ENCODE measurements at regions not wholly inside any gene's neighbourhood (a gene's known extent, or its start where the extent isn't known, plus 50 kb on each side); places are given as distances from the start of the nearest gene placed in this dataset.
A peak's percentile ranks its signal among the peaks of the same experiment; 100 is the strongest.

GRCh38 chr13:104318121-104318520, 1251.9 kb upstream of the SLC10A2 start:
- H3K27ac Mint-ChIP-seq, result no peak overlapping the region
- H3K36me3 ChIP-seq (ENCODE audit: insufficient read depth), result no peaks in the 10 kb centered on the region; the same call in 1 of the 2 replicates
- ATAC-seq, result no peak

GRCh38 chr13:104315606-104316005, 1249.4 kb upstream of the SLC10A2 start:
- H3K36me3 Mint-ChIP-seq (ENCODE audit: low read depth), result peaks cover 11% of the 10 kb centered on the region; the same call in 2 of the 3 replicates
- H3K4me3 Mint-ChIP-seq, result no peak overlapping the region
- no peak overlapping the region for H3K4me3 ChIP-seq
- no peak for DNase-seq (ENCODE audit: low spot score)
- no peak for ATAC-seq
- H3K4me1 Mint-ChIP-seq, result no peaks in the 10 kb centered on the region
- H3K27ac Mint-ChIP-seq, result no peak overlapping the region
- H3K27ac ChIP-seq (ENCODE audit: low read depth), result no peak overlapping the region
- H3K27me3 Mint-ChIP-seq (ENCODE audit: insufficient read depth, low read depth, poor library complexity), result no peaks in the 10 kb centered on the region
- no peaks in the 10 kb centered on the region for H4K20me1 ChIP-seq (replicated peaks; ENCODE audit: insufficient read depth)
- peaks cover 13% of the 10 kb centered on the region; the same call in 2 of the 3 replicates for H3K9me3 Mint-ChIP-seq
- H3K9me2 ChIP-seq (ENCODE audit: insufficient read depth), result peaks cover 7% of the 10 kb centered on the region
- H3F3A ChIP-seq (replicated peaks; ENCODE audit: low read depth), result no peaks in the 10 kb centered on the region
- TF ChIP-seq, protein P1, sequence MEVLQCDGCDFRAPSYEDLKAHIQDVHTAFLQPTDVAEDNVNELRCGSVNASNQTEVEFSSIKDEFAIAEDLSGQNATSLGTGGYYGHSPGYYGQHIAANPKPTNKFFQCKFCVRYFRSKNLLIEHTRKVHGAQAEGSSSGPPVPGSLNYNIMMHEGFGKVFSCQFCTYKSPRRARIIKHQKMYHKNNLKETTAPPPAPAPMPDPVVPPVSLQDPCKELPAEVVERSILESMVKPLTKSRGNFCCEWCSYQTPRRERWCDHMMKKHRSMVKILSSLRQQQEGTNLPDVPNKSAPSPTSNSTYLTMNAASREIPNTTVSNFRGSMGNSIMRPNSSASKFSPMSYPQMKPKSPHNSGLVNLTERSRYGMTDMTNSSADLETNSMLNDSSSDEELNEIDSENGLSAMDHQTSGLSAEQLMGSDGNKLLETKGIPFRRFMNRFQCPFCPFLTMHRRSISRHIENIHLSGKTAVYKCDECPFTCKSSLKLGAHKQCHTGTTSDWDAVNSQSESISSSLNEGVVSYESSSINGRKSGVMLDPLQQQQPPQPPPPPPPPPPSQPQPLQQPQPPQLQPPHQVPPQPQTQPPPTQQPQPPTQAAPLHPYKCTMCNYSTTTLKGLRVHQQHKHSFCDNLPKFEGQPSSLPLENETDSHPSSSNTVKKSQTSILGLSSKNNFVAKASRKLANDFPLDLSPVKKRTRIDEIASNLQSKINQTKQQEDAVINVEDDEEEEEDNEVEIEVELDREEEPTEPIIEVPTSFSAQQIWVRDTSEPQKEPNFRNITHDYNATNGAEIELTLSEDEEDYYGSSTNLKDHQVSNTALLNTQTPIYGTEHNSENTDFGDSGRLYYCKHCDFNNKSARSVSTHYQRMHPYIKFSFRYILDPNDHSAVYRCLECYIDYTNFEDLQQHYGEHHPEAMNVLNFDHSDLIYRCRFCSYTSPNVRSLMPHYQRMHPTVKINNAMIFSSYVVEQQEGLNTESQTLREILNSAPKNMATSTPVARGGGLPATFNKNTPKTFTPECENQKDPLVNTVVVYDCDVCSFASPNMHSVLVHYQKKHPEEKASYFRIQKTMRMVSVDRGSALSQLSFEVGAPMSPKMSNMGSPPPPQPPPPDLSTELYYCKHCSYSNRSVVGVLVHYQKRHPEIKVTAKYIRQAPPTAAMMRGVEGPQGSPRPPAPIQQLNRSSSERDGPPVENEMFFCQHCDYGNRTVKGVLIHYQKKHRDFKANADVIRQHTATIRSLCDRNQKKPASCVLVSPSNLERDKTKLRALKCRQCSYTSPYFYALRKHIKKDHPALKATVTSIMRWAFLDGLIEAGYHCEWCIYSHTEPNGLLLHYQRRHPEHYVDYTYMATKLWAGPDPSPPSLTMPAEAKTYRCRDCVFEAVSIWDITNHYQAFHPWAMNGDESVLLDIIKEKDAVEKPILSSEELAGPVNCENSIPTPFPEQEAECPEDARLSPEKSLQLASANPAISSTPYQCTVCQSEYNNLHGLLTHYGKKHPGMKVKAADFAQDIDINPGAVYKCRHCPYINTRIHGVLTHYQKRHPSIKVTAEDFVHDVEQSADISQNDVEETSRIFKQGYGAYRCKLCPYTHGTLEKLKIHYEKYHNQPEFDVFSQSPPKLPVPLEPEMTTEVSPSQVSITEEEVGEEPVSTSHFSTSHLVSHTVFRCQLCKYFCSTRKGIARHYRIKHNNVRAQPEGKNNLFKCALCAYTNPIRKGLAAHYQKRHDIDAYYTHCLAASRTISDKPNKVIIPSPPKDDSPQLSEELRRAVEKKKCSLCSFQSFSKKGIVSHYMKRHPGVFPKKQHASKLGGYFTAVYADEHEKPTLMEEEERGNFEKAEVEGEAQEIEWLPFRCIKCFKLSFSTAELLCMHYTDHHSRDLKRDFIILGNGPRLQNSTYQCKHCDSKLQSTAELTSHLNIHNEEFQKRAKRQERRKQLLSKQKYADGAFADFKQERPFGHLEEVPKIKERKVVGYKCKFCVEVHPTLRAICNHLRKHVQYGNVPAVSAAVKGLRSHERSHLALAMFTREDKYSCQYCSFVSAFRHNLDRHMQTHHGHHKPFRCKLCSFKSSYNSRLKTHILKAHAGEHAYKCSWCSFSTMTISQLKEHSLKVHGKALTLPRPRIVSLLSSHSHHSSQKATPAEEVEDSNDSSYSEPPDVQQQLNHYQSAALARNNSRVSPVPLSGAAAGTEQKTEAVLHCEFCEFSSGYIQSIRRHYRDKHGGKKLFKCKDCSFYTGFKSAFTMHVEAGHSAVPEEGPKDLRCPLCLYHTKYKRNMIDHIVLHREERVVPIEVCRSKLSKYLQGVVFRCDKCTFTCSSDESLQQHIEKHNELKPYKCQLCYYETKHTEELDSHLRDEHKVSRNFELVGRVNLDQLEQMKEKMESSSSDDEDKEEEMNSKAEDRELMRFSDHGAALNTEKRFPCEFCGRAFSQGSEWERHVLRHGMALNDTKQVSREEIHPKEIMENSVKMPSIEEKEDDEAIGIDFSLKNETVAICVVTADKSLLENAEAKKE (CRISPR knock-in tag; IDR thresholded peaks at IDR 0.05), result no peak
- TF ChIP-seq EZH2 (IDR thresholded peaks at IDR 0.05; ENCODE audit: low read depth, unreplicated experiment) (no peak), NANOG (IDR thresholded peaks at IDR 0.05; ENCODE audit: borderline replicate concordance) (no peak)
- no peak overlapping the region for H2AFZ ChIP-seq
- H3K79me2 ChIP-seq (replicated peaks; ENCODE audit: insufficient read depth), result no peaks in the 10 kb centered on the region
- no peaks in the 10 kb centered on the region for H3K4me1 ChIP-seq (ENCODE audit: insufficient read depth)
- no peaks in the 10 kb centered on the region for H3K27me3 ChIP-seq (ENCODE audit: insufficient read depth)
- H3K4me2 ChIP-seq, result no peak overlapping the region
- H3K36me3 ChIP-seq (ENCODE audit: insufficient read depth), result no peaks in the 10 kb centered on the region; the same call in 1 of the 2 replicates

More at GRCh38 chr13:104318121-104318520, 1251.9 kb upstream of the SLC10A2 start:
- Mint-ChIP-seq H3K9me3 (peaks cover 10% of the 10 kb centered on the region; the same call in 2 of the 3 replicates), H3K36me3 (ENCODE audit: low read depth) (peaks cover 9% of the 10 kb centered on the region; the same call in 2 of the 3 replicates), H3K4me3 (no peak overlapping the region), H3K27me3 (ENCODE audit: insufficient read depth, low read depth, poor library complexity) (no peaks in the 10 kb centered on the region), H3K4me1 (no peaks in the 10 kb centered on the region)
- H3K4me2 ChIP-seq, result no peak overlapping the region
- no peak overlapping the region for H3K27ac ChIP-seq (ENCODE audit: low read depth)
- peaks cover 7% of the 10 kb centered on the region; the same call in 1 of the 2 replicates for H3K9me2 ChIP-seq (ENCODE audit: insufficient read depth)
- H3K79me2 ChIP-seq (replicated peaks; ENCODE audit: insufficient read depth), result no peaks in the 10 kb centered on the region
- H3K4me1 ChIP-seq (ENCODE audit: insufficient read depth), result no peaks in the 10 kb centered on the region
- TF ChIP-seq, protein P2, sequence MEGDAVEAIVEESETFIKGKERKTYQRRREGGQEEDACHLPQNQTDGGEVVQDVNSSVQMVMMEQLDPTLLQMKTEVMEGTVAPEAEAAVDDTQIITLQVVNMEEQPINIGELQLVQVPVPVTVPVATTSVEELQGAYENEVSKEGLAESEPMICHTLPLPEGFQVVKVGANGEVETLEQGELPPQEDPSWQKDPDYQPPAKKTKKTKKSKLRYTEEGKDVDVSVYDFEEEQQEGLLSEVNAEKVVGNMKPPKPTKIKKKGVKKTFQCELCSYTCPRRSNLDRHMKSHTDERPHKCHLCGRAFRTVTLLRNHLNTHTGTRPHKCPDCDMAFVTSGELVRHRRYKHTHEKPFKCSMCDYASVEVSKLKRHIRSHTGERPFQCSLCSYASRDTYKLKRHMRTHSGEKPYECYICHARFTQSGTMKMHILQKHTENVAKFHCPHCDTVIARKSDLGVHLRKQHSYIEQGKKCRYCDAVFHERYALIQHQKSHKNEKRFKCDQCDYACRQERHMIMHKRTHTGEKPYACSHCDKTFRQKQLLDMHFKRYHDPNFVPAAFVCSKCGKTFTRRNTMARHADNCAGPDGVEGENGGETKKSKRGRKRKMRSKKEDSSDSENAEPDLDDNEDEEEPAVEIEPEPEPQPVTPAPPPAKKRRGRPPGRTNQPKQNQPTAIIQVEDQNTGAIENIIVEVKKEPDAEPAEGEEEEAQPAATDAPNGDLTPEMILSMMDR (conservative IDR thresholded peaks at IDR 0.05; ENCODE audit: low read depth in 2 of 2), result peak; percentile 34 to 49
- TF ChIP-seq ZNF331 (CRISPR knock-in tag; IDR thresholded peaks at IDR 0.05; ENCODE audit: low read depth), result no peak
- TF ChIP-seq ZNF114 (CRISPR knock-in tag; IDR thresholded peaks at IDR 0.05), result no peak
- no peak for TF ChIP-seq EZH2 (IDR thresholded peaks at IDR 0.05; ENCODE audit: low read depth, unreplicated experiment)
- TF ChIP-seq STAT1 (IDR thresholded peaks at IDR 0.05; ENCODE audit: unreplicated experiment), result no peak
- no peak for TF ChIP-seq NANOG (IDR thresholded peaks at IDR 0.05; ENCODE audit: borderline replicate concordance)
- no peaks in the 10 kb centered on the region for H4K20me1 ChIP-seq (replicated peaks; ENCODE audit: insufficient read depth)
- peak; percentile 15 for DNase-seq (ENCODE audit: low spot score)
- no peaks in the 10 kb centered on the region for H3K27me3 ChIP-seq (ENCODE audit: insufficient read depth)
- H3K4me3 ChIP-seq, result no peak overlapping the region
- no peak overlapping the region for H2AFZ ChIP-seq
- H3F3A ChIP-seq (replicated peaks; ENCODE audit: low read depth), result no peaks in the 10 kb centered on the region

Data from GM23338 (cell line).